Stomach (tissue), 8 donors: ENCODE measurements at regions not wholly inside any gene's neighbourhood (a gene's known extent, or its start where the extent isn't known, plus 50 kb on each side); places are given as distances from the start of the nearest gene placed in this dataset.
A peak's percentile ranks its signal among the peaks of the same experiment; 100 is the strongest.

Experiments used
- DNase-seq, 2 donors: peaks; one replicate each; pipeline versions ENCODE4 v3.0.0 to v3.0.0-alpha.2; 2013 to 2019
- H3K27ac ChIP-seq, 5 donors: fragments of 200-600 bp in 4 of 5; sonication (generic) in 4 of 5; one replicate each; pipeline ENCODE4 v1.5.1; 2013 to 2019; ENCODE audit warnings: mild to moderate bottlenecking in 1 of 5, moderate library complexity in 1 of 5
- H3K27me3 ChIP-seq, 3 donors: fragments of 200-600 bp; sonication (generic); one replicate each; pipeline ENCODE4 v1.5.1; 2017 to 2019; ENCODE audit warnings: mixed run types in 1 of 3
- H3K36me3 ChIP-seq, 4 donors: fragments of 200-600 bp; sonication (generic); 1 replicate in 3 of 4; 2 replicates in 1 of 4; pipeline ENCODE4 v1.5.1; 2016 to 2019
- H3K4me1 ChIP-seq, 4 donors: fragments of 200-600 bp; sonication (generic); one replicate each; pipeline ENCODE4 v1.5.1; 2016 to 2019
- H3K4me3 ChIP-seq, 4 donors: fragments of 200-600 bp; sonication (generic) in 3 of 4; one replicate each; pipeline ENCODE4 v1.5.1; 2016 to 2019; ENCODE audit warnings: mild to moderate bottlenecking in 1 of 4
- H3K9me3 ChIP-seq, 4 donors: fragments of 200-600 bp; sonication (generic); one replicate each; pipeline ENCODE4 v1.5.1; 2016 to 2019
- CTCF ChIP-seq, 7 experiments: fragments of 450-650 bp in 4 of 7; fragments of 200-600 bp in 3 of 7; sonication (generic) in 3 of 7; IDR thresholded peaks; one replicate each; pipeline ENCODE4 v1.5.1; 2016 to 2019; ENCODE audit warnings: antibody characterized with exemption in 7 of 7, control low read depth in 2 of 7, mild to moderate bottlenecking in 1 of 7
- EP300 ChIP-seq: sonication (generic); formaldehyde crosslinking; IDR thresholded peaks from one replicate; pipeline ENCODE4 v1.6.1; 2017; ENCODE audit warnings: antibody characterized with exemption
- POLR2A ChIP-seq, 4 donors: fragments of 450-650 bp; IDR thresholded peaks; one replicate each; pipeline ENCODE4 v1.6.1; 2016; ENCODE audit warnings: antibody characterized with exemption in 4 of 4, control low read depth in 2 of 4, mild to moderate bottlenecking in 1 of 4, moderate library complexity in 1 of 4
- POLR2AphosphoS5 ChIP-seq, 3 donors: sonication (generic); formaldehyde crosslinking; IDR thresholded peaks; one replicate each; pipeline ENCODE4 v1.6.1; 2016; ENCODE audit warnings: antibody characterized with exemption in 3 of 3
- WGBS, 5 donors: extraction: QIAGEN DNeasy Blood & Tissue Kit in 3 of 5; methylation state at CpG; one replicate each; pipeline versions ENCODE4 v1.1.5 to v1.1.7; 2013 to 2018; 5-methylcytosine and 5-hydroxymethylcytosine counted together
- intact Hi-C: fragments of 100-400 bp; cut with DNase I; formaldehyde crosslinking; loops from one replicate; pipeline ENCODE4 v1.15.1; 2023; ENCODE audit warnings: low total_unique reads
- donor health status: healthy with polysubstance abuse.
- donor health status: Bipolar disorder and iron deficiency.
- donor health status: healthy.

- H3K4me1 ChIP-seq: no peaks in the 10 kb centered on the region
- intact Hi-C loops: no loop called here
- no peaks in the 10 kb centered on the region for H3K36me3 ChIP-seq
- peak overlapping the region in 1 of 5 donors; percentile 9 for H3K27ac ChIP-seq
- no peak for TF ChIP-seq EP300
- no peak for TF ChIP-seq CTCF (IDR thresholded peaks at IDR 0.05)
- no peak for TF ChIP-seq POLR2A (IDR thresholded peaks at IDR 0.05)
- no peak for TF ChIP-seq POLR2AphosphoS5 (IDR thresholded peaks at IDR 0.05)
- no peak overlapping the region for H3K4me3 ChIP-seq
- 26 to 70% (median 54%) methylated on average over 1 of the region's 1 CpG for WGBS, 5 donors
- DNase-seq: peak in 1 of 2 donors; percentile 31
- H3K9me3 ChIP-seq: no peaks in the 10 kb centered on the region
- H3K27me3 ChIP-seq: no peaks in the 10 kb centered on the region
Observed at GRCh38 chr6:105453968-105454367, 51.1 kb upstream of the PREP start.

GRCh38 chr6:105452924-105453756, 50.3 kb upstream of the PREP start:
- WGBS, 5 donors: 54 to 78% (median 65%) methylated on average over 8 of the region's 8 CpGs
- Histone ChIP-seq H3K36me3 (no peaks in the 10 kb centered on the region), H3K27me3 (no peaks in the 10 kb centered on the region), H3K4me3 (no peak overlapping the region), H3K9me3 (no peaks in the 10 kb centered on the region), H3K27ac (peak overlapping the region in 2 of 5 donors; percentile 9 to 20), H3K4me1 (no peaks in the 10 kb centered on the region)
- intact Hi-C loops: no loop called here
- DNase-seq: peak; percentile 35 to 49
- TF ChIP-seq CTCF (IDR thresholded peaks at IDR 0.05) (no peak), EP300 (no peak), POLR2A (IDR thresholded peaks at IDR 0.05) (no peak), POLR2AphosphoS5 (IDR thresholded peaks at IDR 0.05) (no peak)
